Stimulated activated CD8-positive, alpha-beta memory T cell treated with anti-CD3 and anti-CD28 coated beads, Interleukin-7, amount 100 ng/mL, for 1 hour (primary cell): ENCODE measurements at regions not wholly inside any gene's neighbourhood (a gene's known extent, or its start where the extent isn't known, plus 50 kb on each side); places are given as distances from the start of the nearest gene placed in this dataset.
"Not testable (repeated sequence)": the region's sequence is repeated elsewhere in the genome, so short reads cannot be mapped to it uniquely, and the experiment has no call there.

Experiments
- DNase-seq, 2 donors: peaks; one replicate each; pipeline ENCODE4 v3.0.0-alpha.2; 2020; ENCODE audit warnings: low read depth in 2 of 2

- DNase-seq: no peak
These were observed 221.8 kb upstream of the PLXNA2 start for GRCh38 chr1:208465786-208466590.

- DNase-seq: no peak
These were observed 223.1 kb upstream of the PLXNA2 start for GRCh38 chr1:208467151-208467780.

GRCh38 chr1:208475449-208475848 is 231.3 kb upstream of the PLXNA2 start:
- no peak for DNase-seq

DNA sequence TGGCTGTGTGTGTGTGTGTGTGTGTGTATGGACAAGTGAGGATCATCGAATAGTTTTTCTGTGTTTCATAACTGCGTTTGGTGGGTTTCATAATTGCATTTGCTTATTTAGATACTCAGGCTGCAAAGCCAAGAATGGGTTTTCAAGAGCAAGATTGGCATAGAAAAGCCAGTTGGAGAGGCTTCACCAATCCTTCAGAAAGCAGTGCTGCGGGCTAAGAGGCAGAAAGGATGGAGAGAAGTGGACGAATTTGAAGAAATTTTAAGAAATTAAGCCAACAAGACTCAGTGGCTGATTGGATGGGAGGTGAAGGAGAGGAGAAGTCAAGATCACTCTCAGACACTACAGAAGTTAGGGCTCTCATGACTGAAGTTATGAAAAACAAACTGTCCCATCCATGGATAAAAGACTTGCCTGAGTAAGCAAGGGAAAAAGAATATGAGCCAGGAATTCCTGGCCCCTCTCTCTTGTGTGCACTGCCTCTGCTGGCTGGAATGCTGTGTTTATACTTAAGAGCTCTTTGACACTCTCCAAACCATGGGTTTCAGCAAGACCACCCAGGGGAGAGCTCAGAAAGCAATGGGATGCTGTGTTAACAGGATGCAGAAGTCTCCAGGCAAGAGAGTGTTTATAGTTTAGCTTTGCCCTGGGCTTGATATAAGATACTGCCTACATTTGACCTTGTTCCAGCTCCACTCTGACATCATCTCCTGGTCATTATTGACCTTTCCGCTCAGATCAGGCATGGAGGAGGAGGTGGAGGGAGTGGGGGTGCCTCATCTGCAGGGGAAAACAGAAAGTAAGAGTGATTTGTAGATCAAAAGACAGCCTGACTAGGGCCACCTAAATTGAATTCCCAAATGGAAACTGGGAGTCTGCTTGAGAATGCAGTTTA is 232.0 kb upstream of the PLXNA2 start:
- no peak for DNase-seq

- no peak for DNase-seq
These were observed 232.6 kb upstream of the PLXNA2 start for GRCh38 chr1:208476846-208477170.

DNA sequence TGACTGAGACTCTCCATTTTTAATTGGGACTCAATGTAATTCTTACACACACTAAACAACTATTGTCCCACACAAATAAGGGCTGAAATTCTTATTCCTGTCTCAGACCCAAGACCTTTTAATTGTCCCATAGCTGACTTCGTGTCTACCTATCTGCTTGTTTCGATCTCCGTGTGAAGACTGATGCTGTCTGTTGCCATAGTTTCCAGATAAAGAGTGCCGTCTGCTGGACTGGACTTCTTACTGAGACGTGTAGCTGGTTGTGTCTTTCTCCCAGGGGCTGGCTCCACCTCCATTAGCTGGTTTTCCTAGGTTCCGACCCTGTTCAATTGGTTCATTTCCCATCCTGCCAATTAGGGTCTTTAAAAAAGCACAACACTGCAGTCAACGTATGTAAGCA is 235.3 kb upstream of the PLXNA2 start:
- DNase-seq: no peak

DNA sequence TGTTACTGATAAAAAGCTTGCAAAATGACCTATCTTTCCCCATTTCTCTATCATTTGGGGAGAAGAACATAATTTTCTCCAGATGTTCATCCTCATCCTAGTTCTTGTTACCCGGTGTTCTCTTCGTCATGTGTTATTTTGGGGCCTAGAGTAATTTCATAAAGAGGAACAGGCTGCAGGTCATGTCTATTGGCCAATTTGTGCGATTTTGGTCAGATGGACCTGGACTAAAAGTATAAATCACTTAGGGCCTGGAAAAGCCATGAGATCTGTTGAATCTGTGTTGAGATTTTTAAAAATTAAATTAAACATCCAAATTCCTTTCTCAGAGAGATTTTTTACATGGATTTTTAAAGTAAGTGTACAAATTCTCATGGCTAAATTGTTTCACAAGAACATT is 241.3 kb upstream of the PLXNA2 start:
- DNase-seq: no peak

DNA sequence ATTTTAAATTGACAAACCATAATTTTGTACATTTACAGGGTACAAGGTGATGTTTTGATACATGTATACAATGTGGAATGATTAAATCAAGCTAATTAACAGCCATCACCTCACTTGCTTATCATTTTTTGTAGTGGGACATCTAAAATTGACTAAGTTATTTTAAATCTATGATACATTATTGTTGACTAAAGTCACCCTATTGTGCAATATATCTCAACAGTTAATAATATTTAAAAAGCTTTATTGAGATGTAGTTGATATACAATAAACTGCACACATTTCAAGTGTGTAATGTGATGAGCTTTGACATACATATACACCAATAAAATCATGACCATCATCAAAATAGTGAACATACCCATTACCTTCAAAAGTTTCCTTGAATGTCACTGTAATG is 242.5 kb upstream of the PLXNA2 start:
- DNase-seq: no peak

DNA sequence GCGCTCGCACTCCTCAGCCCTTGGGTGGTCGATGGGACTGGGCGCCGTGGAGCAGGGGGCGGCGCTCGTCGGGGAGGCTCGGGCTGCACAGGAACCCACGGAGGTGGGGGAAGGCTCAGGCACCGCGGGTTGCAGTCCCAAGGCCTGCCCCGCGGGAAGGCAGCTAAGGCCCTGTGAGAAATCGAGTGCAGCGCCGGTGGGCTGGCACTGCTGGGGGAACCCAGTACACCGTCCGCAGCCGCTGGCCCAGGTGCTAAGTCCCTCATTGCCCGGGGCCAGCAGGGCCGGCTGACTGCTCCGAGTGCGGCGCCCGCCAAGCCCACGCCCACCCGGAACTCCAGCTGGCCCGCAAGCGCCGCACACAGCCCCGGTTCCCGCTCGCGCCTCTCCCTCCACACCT is 244.2 kb upstream of the PLXNA2 start:
- not testable (repeated sequence) for DNase-seq

DNA sequence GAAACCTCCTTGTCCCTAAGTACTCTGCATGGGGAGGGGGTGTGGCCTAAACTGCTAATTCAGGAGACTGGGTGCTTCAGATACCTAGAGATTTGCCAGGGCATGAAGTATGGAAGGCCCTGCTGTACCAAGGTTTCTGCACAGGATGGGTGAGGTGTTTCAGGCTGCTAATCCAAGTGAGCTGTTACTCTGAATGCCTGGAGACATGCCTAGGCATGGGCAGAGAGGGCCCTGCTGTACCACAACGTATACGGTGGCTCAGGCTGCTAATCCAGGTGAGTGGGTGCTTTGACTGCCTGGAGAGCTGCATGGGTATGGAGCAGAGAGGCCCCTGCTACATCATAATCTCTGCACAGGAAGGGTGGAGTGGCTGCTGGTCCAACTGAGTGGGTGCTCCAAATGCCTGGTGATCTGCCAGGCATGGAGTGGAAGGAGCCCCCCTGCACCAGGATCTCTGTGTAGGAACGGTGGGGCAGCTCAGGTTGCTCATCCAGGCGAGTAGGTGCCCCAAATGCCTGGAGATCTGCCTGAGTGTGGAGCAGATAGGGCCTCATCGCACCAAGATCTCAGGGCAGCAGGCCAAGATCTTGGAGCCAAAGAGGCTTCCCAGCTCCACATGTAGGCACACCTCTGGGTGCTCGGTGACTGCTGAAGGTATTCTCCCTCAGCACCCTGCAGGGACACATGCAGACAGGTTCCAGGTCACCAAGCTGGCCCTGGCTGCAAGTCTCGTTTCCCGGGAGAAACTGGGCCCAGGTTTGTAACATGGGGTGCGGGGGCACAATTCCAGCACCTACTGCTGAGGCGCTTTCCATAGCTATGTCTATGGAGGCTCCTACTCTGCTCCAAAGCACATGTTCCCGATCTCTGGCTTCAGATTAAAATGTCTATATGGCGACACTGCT is 252.5 kb upstream of the PLXNA2 start:
- DNase-seq: no peak

DNA sequence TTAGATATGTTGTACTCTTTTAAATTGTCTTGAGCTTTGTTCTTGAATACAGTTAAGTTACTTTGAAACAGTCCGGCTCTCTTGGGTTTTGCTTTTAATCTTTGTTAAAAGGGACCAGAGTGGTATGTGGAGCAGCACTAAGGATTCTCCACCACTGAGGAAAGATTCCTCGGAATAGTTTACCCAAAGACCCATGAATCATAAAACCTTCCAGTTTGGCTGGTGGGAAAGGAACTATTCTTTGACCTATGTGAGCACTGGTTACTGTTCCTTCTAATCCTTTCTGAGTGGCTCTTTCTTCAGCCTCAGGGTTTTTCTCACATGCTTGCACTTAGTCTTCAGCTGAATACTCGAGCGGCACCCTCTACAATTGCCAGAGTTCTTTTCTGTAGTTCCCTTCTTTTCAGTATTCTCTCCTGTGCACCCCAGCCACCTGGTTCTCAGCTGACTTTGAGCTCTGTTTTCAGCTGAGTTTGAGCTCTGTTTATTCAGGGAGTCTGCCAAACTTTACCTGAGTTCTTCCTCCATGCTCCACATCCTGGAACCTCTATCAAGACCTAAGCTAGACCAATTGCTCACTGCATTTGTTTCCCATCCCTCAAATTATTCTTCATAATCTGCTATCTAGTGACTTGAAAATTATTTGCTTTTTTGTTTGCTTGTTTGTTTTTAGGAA is 253.8 kb upstream of the PLXNA2 start:
- DNase-seq: no peak

- no peak for DNase-seq
These were observed 254.8 kb upstream of the PLXNA2 start for GRCh38 chr1:208499026-208499425.

DNA sequence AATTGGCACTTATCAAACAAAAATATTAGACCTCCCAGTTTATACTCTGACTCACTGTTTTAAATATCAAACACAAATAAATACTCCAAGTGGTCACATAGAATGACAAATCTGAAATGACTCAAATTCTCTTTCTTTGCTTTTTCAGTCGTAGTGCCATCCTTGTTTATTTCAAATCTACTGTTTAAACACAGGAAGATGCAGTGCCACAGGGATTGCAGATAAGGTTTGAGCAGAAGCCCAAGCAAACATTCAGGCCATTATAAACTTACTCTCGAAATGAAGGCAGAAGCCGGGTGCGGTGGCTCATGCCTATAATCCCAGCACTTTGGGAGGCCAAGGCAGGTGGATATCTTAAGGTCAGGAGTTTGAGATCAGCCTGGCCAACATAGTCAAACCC is 255.4 kb upstream of the PLXNA2 start:
- no peak for DNase-seq

DNA sequence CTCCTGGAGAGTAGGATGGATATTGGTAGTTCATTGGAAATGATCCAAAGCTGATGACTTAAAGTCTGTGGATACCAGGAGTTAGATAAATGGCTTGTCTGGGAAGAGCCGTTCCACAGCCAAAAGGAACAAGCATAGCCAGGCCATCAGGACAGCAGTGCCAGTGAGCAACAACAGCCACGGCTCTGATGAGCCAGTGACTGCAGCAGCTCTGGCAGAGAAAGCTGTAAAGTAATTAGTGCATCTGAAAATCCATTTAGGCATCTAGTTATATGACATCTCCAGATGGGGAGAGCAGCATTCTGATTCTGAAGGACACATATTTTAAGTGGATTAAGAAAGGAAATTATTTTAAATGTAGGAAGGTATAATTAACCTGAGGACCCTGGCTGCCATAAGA is 256.2 kb upstream of the PLXNA2 start:
- no peak for DNase-seq

- DNase-seq: no peak
These were observed 257.4 kb upstream of the PLXNA2 start for GRCh38 chr1:208501542-208501941.

GRCh38 chr1:208503787-208504186 is 259.6 kb upstream of the PLXNA2 start:
- no peak for DNase-seq

GRCh38 chr1:208506812-208507211 is 262.6 kb upstream of the PLXNA2 start:
- no peak for DNase-seq

DNA sequence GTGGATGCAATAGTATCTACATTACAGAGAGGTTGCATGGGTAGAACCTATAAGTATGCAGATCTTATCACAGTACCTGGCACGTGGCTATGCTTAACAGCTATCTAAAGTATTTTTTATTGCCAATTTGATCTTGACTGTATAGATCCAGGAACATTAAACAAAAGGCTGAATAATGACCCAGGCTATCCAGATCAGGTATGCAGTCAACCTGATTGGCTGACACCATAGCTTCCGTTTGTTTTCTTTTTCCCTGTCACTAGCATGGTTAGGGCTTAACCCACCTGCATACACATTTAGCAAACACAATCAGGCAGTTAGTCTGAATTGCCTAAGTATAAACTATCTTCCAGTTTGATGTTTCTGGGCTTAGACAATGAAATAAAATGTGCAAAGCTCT is 264.9 kb upstream of the PLXNA2 start:
- DNase-seq: no peak

GRCh38 chr1:208510192-208510952 is 266.2 kb upstream of the PLXNA2 start:
- DNase-seq: no peak

- DNase-seq: no peak
These were observed 267.2 kb upstream of the PLXNA2 start for GRCh38 chr1:208511242-208511860.
